ENCODE measurements at regions not wholly inside any gene's neighbourhood (a gene's known extent, or its start where the extent isn't known, plus 50 kb on each side); places are given as distances from the start of the nearest gene placed in this dataset.

DNA sequence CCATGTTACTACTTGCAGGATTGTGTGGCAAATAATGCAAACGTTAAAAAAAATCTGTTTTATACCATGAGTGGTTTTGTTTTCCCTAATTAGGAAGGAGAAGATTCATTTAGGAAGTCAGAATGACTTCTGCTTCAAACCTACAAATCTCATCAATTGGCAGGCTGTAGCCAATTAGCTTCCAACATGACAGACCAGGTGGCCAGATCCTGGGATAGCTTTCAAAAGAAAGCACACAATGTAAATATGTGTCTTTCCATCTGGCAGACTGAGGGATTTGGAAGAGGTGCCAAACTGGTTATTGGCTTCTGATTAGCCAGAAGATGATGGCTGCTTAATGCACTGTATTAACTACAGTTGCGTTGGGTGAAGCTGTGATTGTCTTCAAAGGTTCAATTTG, 432.8 kb downstream of the ANKRD50 start:
- Histone ChIP-seq H3K27me3 (ENCODE audit: control insufficient read depth in 1 of 2, insufficient read depth in 2 of 2, low read length in 2 of 2) (no peaks in the 10 kb centered on the region), H3K36me3 (ENCODE audit: control insufficient read depth in 2 of 2, insufficient read depth in 2 of 2, low read length in 1 of 2) (no peaks in the 10 kb centered on the region), H3K27ac (ENCODE audit: low read depth in 2 of 2, low read length in 1 of 2) (no peak overlapping the region), H3K4me3 (ENCODE audit: low read depth in 1 of 2, low read length in 2 of 2) (no peak overlapping the region), H3K4me1 (ENCODE audit: control insufficient read depth in 2 of 2, insufficient read depth in 2 of 2, low read length in 1 of 2) (no peaks in the 10 kb centered on the region), H3K9me3 (ENCODE audit: control insufficient read depth in 2 of 2, insufficient read depth in 1 of 2, low read depth in 1 of 2, low read length in 1 of 2) (no peaks in the 10 kb centered on the region)
- 40 to 52% methylated on average over 2 of the region's 2 CpGs for WGBS, 2 donors

DNA sequence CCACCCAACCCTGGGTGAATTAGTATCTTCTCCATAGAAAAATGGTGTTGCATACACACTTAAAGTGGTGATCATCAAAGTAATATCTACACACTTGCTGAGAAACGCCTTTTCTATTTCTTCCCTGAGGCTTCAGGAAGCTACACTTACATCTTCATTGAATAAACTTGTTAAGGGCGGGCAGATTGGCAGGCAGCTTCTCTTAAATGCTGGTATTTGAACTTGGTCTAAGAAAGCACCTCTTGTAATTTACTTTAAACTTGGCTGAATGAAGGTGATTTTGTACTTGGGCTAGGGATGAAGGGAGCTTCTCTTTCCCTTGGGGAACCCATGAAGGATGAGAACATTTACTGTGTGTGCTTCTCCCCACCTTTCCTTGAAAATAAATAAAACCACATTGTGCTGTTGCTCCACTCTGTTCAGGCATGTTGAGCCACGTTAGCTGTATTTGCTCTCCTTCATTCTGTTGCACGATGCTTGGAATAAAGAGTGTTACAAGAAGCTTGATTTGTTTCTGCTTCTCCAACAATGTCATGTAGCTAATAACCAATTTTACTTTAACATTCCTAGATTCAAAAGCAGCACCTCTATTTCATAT, 430.1 kb downstream of the ANKRD50 start:
- 45 to 48% methylated on average over 4 of the region's 4 CpGs for WGBS, 2 donors
- Histone ChIP-seq H3K36me3 (ENCODE audit: control insufficient read depth in 2 of 2, insufficient read depth in 2 of 2, low read length in 1 of 2) (no peaks in the 10 kb centered on the region), H3K27me3 (ENCODE audit: control insufficient read depth in 1 of 2, insufficient read depth in 2 of 2, low read length in 2 of 2) (no peaks in the 10 kb centered on the region), H3K9me3 (ENCODE audit: control insufficient read depth in 2 of 2, insufficient read depth in 1 of 2, low read depth in 1 of 2, low read length in 1 of 2) (no peaks in the 10 kb centered on the region), H3K27ac (ENCODE audit: low read depth in 2 of 2, low read length in 1 of 2) (no peak overlapping the region), H3K4me3 (ENCODE audit: low read depth in 1 of 2, low read length in 2 of 2) (no peak overlapping the region), H3K4me1 (ENCODE audit: control insufficient read depth in 2 of 2, insufficient read depth in 2 of 2, low read length in 1 of 2) (no peaks in the 10 kb centered on the region)

GRCh38 chr4:124288706-124289486, 423.6 kb downstream of the ANKRD50 start:
- Histone ChIP-seq H3K27ac (ENCODE audit: low read depth in 2 of 2, low read length in 1 of 2) (no peak overlapping the region), H3K36me3 (ENCODE audit: control insufficient read depth in 2 of 2, insufficient read depth in 2 of 2, low read length in 1 of 2) (no peaks in the 10 kb centered on the region), H3K4me1 (ENCODE audit: control insufficient read depth in 2 of 2, insufficient read depth in 2 of 2, low read length in 1 of 2) (no peaks in the 10 kb centered on the region), H3K27me3 (ENCODE audit: control insufficient read depth in 1 of 2, insufficient read depth in 2 of 2, low read length in 2 of 2) (no peaks in the 10 kb centered on the region), H3K9me3 (ENCODE audit: control insufficient read depth in 2 of 2, insufficient read depth in 1 of 2, low read depth in 1 of 2, low read length in 1 of 2) (no peaks in the 10 kb centered on the region), H3K4me3 (ENCODE audit: low read depth in 1 of 2, low read length in 2 of 2) (no peak overlapping the region)
- WGBS, 2 donors, result 74 to 89% methylated on average over 2 of the region's 2 CpGs

DNA sequence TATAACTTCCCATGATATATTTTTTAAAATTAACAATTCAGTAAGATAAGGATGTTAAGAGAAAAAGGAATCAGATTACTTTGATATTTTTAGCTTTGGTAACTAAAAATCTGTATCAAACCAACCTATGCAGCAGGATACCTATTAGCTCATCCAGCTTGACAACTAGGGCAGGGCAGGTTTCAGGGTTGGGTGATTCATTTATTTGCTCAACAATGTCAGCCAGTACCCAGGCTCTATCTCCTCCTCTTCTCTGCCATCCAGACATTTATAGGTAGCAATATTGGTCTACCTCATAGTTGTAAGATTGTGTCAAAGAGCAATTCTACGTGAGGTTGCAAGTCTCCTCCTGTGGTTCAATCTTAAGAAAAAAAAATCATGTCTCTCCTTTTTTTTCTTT, 421.9 kb downstream of the ANKRD50 start:
- H3K9me3 ChIP-seq (ENCODE audit: control insufficient read depth in 2 of 2, insufficient read depth in 1 of 2, low read depth in 1 of 2, low read length in 1 of 2), result no peaks in the 10 kb centered on the region

DNA sequence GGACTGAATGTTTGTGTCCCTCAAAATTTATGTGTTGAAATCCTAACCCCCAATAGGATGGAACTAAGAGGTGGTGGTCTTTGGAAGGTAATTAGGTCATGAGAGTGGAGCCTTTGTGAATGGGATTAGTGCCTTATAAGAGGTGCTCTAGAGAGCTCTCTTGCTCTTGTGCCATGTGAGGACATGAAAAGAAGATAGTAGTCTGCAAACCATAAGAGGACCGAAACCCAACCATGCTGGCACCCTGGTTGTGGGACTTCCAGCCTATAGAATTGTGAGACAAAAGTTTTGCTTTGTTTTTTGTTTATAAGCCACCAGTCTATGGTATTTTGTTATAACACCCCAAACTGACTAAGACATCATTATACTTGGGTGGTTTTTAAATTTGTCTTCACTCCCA, 417.1 kb downstream of the ANKRD50 start:
- Histone ChIP-seq H3K27ac (ENCODE audit: low read depth in 2 of 2, low read length in 1 of 2) (no peak overlapping the region), H3K9me3 (ENCODE audit: control insufficient read depth in 2 of 2, insufficient read depth in 1 of 2, low read depth in 1 of 2, low read length in 1 of 2) (no peaks in the 10 kb centered on the region), H3K27me3 (ENCODE audit: control insufficient read depth in 1 of 2, insufficient read depth in 2 of 2, low read length in 2 of 2) (no peaks in the 10 kb centered on the region), H3K4me1 (ENCODE audit: control insufficient read depth in 2 of 2, insufficient read depth in 2 of 2, low read length in 1 of 2) (no peaks in the 10 kb centered on the region), H3K36me3 (ENCODE audit: control insufficient read depth in 2 of 2, insufficient read depth in 2 of 2, low read length in 1 of 2) (no peaks in the 10 kb centered on the region), H3K4me3 (ENCODE audit: low read depth in 1 of 2, low read length in 2 of 2) (no peak overlapping the region)
- WGBS, 2 donors, result 85 to 94% methylated on average over 1 of the region's 1 CpG

More for the DNA sequence above, 421.9 kb downstream of the ANKRD50 start:
- Histone ChIP-seq H3K4me3 (ENCODE audit: low read depth in 1 of 2, low read length in 2 of 2) (no peak overlapping the region), H3K36me3 (ENCODE audit: control insufficient read depth in 2 of 2, insufficient read depth in 2 of 2, low read length in 1 of 2) (no peaks in the 10 kb centered on the region), H3K4me1 (ENCODE audit: control insufficient read depth in 2 of 2, insufficient read depth in 2 of 2, low read length in 1 of 2) (no peaks in the 10 kb centered on the region), H3K27me3 (ENCODE audit: control insufficient read depth in 1 of 2, insufficient read depth in 2 of 2, low read length in 2 of 2) (no peaks in the 10 kb centered on the region), H3K27ac (ENCODE audit: low read depth in 2 of 2, low read length in 1 of 2) (no peak overlapping the region)
- WGBS, 2 donors, result 78 to 87% methylated on average over 1 of the region's 1 CpG

GRCh38 chr4:124304941-124305340, 407.6 kb downstream of the ANKRD50 start:
- H3K9me3 ChIP-seq (ENCODE audit: control insufficient read depth in 2 of 2, insufficient read depth in 1 of 2, low read depth in 1 of 2, low read length in 1 of 2), result no peaks in the 10 kb centered on the region

GRCh38 chr4:124306352-124306751, 406.2 kb downstream of the ANKRD50 start:
- Histone ChIP-seq H3K36me3 (ENCODE audit: control insufficient read depth in 2 of 2, insufficient read depth in 2 of 2, low read length in 1 of 2) (no peaks in the 10 kb centered on the region), H3K27me3 (ENCODE audit: control insufficient read depth in 1 of 2, insufficient read depth in 2 of 2, low read length in 2 of 2) (no peaks in the 10 kb centered on the region), H3K4me1 (ENCODE audit: control insufficient read depth in 2 of 2, insufficient read depth in 2 of 2, low read length in 1 of 2) (no peaks in the 10 kb centered on the region), H3K4me3 (ENCODE audit: low read depth in 1 of 2, low read length in 2 of 2) (no peak overlapping the region), H3K27ac (ENCODE audit: low read depth in 2 of 2, low read length in 1 of 2) (no peak overlapping the region), H3K9me3 (ENCODE audit: control insufficient read depth in 2 of 2, insufficient read depth in 1 of 2, low read depth in 1 of 2, low read length in 1 of 2) (no peaks in the 10 kb centered on the region)
- 84 to 88% methylated on average over 1 of the region's 1 CpG for WGBS, 2 donors

More at GRCh38 chr4:124304941-124305340, 407.6 kb downstream of the ANKRD50 start:
- H3K27me3 ChIP-seq (ENCODE audit: control insufficient read depth in 1 of 2, insufficient read depth in 2 of 2, low read length in 2 of 2), result no peaks in the 10 kb centered on the region
- H3K4me3 ChIP-seq (ENCODE audit: low read depth in 1 of 2, low read length in 2 of 2), result no peak overlapping the region
- 38% methylated on average over 3 of the region's 3 CpGs for WGBS, 2 donors
- H3K4me1 ChIP-seq (ENCODE audit: control insufficient read depth in 2 of 2, insufficient read depth in 2 of 2, low read length in 1 of 2), result no peaks in the 10 kb centered on the region
- H3K36me3 ChIP-seq (ENCODE audit: control insufficient read depth in 2 of 2, insufficient read depth in 2 of 2, low read length in 1 of 2), result no peaks in the 10 kb centered on the region
- no peak overlapping the region for H3K27ac ChIP-seq (ENCODE audit: low read depth in 2 of 2, low read length in 1 of 2)

GRCh38 chr4:124307143-124307542, 405.4 kb downstream of the ANKRD50 start:
- H3K4me1 ChIP-seq (ENCODE audit: control insufficient read depth in 2 of 2, insufficient read depth in 2 of 2, low read length in 1 of 2), result no peaks in the 10 kb centered on the region
- no peaks in the 10 kb centered on the region for H3K27me3 ChIP-seq (ENCODE audit: control insufficient read depth in 1 of 2, insufficient read depth in 2 of 2, low read length in 2 of 2)
- H3K27ac ChIP-seq (ENCODE audit: low read depth in 2 of 2, low read length in 1 of 2), result no peak overlapping the region
- no peaks in the 10 kb centered on the region for H3K9me3 ChIP-seq (ENCODE audit: control insufficient read depth in 2 of 2, insufficient read depth in 1 of 2, low read depth in 1 of 2, low read length in 1 of 2)
- H3K4me3 ChIP-seq (ENCODE audit: low read depth in 1 of 2, low read length in 2 of 2), result no peak overlapping the region
- 84 to 94% methylated on average over 3 of the region's 3 CpGs for WGBS, 2 donors
- no peaks in the 10 kb centered on the region for H3K36me3 ChIP-seq (ENCODE audit: control insufficient read depth in 2 of 2, insufficient read depth in 2 of 2, low read length in 1 of 2)

GRCh38 chr4:124318292-124318691, 394.2 kb downstream of the ANKRD50 start:
- Histone ChIP-seq H3K4me1 (ENCODE audit: control insufficient read depth in 2 of 2, insufficient read depth in 2 of 2, low read length in 1 of 2) (no peaks in the 10 kb centered on the region), H3K9me3 (ENCODE audit: control insufficient read depth in 2 of 2, insufficient read depth in 1 of 2, low read depth in 1 of 2, low read length in 1 of 2) (no peaks in the 10 kb centered on the region), H3K27me3 (ENCODE audit: control insufficient read depth in 1 of 2, insufficient read depth in 2 of 2, low read length in 2 of 2) (no peaks in the 10 kb centered on the region), H3K36me3 (ENCODE audit: control insufficient read depth in 2 of 2, insufficient read depth in 2 of 2, low read length in 1 of 2) (no peaks in the 10 kb centered on the region), H3K27ac (ENCODE audit: low read depth in 2 of 2, low read length in 1 of 2) (no peak overlapping the region), H3K4me3 (ENCODE audit: low read depth in 1 of 2, low read length in 2 of 2) (no peak overlapping the region)
- 70 to 74% methylated on average over 1 of the region's 1 CpG for WGBS, 2 donors

- Histone ChIP-seq H3K27me3 (ENCODE audit: control insufficient read depth in 1 of 2, insufficient read depth in 2 of 2, low read length in 2 of 2) (no peaks in the 10 kb centered on the region), H3K36me3 (ENCODE audit: control insufficient read depth in 2 of 2, insufficient read depth in 2 of 2, low read length in 1 of 2) (no peaks in the 10 kb centered on the region), H3K27ac (ENCODE audit: low read depth in 2 of 2, low read length in 1 of 2) (no peak overlapping the region), H3K9me3 (ENCODE audit: control insufficient read depth in 2 of 2, insufficient read depth in 1 of 2, low read depth in 1 of 2, low read length in 1 of 2) (no peaks in the 10 kb centered on the region), H3K4me1 (ENCODE audit: control insufficient read depth in 2 of 2, insufficient read depth in 2 of 2, low read length in 1 of 2) (no peaks in the 10 kb centered on the region), H3K4me3 (ENCODE audit: low read depth in 1 of 2, low read length in 2 of 2) (no peak overlapping the region)
- 71 to 73% methylated on average over 3 of the region's 3 CpGs for WGBS, 2 donors
Observed at GRCh38 chr4:124321364-124321763, 391.2 kb downstream of the ANKRD50 start.
